SU-DHL-6 (cell line): ENCODE measurements at regions not wholly inside any gene's neighbourhood (a gene's known extent, or its start where the extent isn't known, plus 50 kb on each side); places are given as distances from the start of the nearest gene placed in this dataset.
A peak's percentile ranks its signal among the peaks of the same experiment; 100 is the strongest.

ENCODE experiments used
- H2AFZ ChIP-seq: fragments of 200-600 bp; sonication (generic); 2 replicates; pipeline ENCODE4 v1.6.1; 2014; ENCODE audit warnings: low read depth, mild to moderate bottlenecking, moderate library complexity, mixed read lengths, antibody characterized with exemption, low read length; ENCODE audit not compliant: severe bottlenecking
- H3F3A ChIP-seq: fragments of 200-600 bp; shearing (Covaris generic); 2 replicates; pipeline ENCODE4 v1.6.0; 2016; ENCODE audit warnings: antibody characterized with exemption, mild to moderate bottlenecking; ENCODE audit not compliant: insufficient read depth
- H3K27ac ChIP-seq: fragments of 200-600 bp; sonication (generic); 2 replicates; pipeline ENCODE4 v1.5.1; 2016; ENCODE audit warnings: low read depth, mild to moderate bottlenecking, low read length, moderate library complexity, mixed read lengths
- H3K27me3 ChIP-seq: fragments of 200-600 bp; sonication (generic), shearing (Covaris generic); 2 replicates; pipeline ENCODE4 v1.6.0; 2014; ENCODE audit warnings: mild to moderate bottlenecking, low read length
- H3K36me3 ChIP-seq: fragments of 200-600 bp; sonication (generic); 2 replicates; pipeline ENCODE4 v1.6.1; 2014; ENCODE audit warnings: mild to moderate bottlenecking, low read length, mixed read lengths
- H3K4me2 ChIP-seq: fragments of 300-600, 200-600 bp; shearing (Covaris generic), sonication (generic); 2 replicates; pipeline ENCODE4 v1.6.0; 2014; ENCODE audit warnings: low read length, low read depth, mild to moderate bottlenecking; ENCODE audit not compliant: poor library complexity, severe bottlenecking
- H3K4me3 ChIP-seq: fragments of 200-600 bp; sonication (generic); 2 replicates; pipeline ENCODE4 v1.5.1; 2014; ENCODE audit warnings: antibody characterized with exemption, low read length, mild to moderate bottlenecking, mixed read lengths; ENCODE audit not compliant: insufficient read depth, poor library complexity, severe bottlenecking
- H3K79me2 ChIP-seq: fragments of 200-600 bp; sonication (generic); 2 replicates; pipeline ENCODE4 v1.6.1; 2014; ENCODE audit warnings: mild to moderate bottlenecking, low read length, moderate library complexity; ENCODE audit not compliant: insufficient read depth
- H3K9ac ChIP-seq: fragments of 200-600 bp; sonication (generic); 2 replicates; pipeline ENCODE4 v1.7.0; 2014; ENCODE audit warnings: mild to moderate bottlenecking, low read length
- H3K9me2 ChIP-seq: fragments of 200-600 bp; sonication (generic); replicated peaks from 2 replicates; pipeline ENCODE4 v1.6.1; 2014; ENCODE audit warnings: low read length; ENCODE audit not compliant: insufficient read depth
- H3K9me3 ChIP-seq: fragments of 200-600 bp; sonication (generic); 2 replicates; pipeline ENCODE4 v1.6.1; 2014; ENCODE audit warnings: low read length, mixed read lengths; ENCODE audit not compliant: insufficient read depth
- H4K20me1 ChIP-seq: fragments of 200-600 bp; sonication (generic); 2 replicates; pipeline ENCODE4 v1.6.1; 2014; ENCODE audit warnings: low read depth, mild to moderate bottlenecking, antibody characterized with exemption, low read length, moderate library complexity, mixed read lengths
- CTCF ChIP-seq: fragments of 200-600 bp; sonication (generic); IDR thresholded peaks from one replicate; pipeline ENCODE4 v1.5.1; 2017; ENCODE audit warnings: antibody characterized with exemption, mild to moderate bottlenecking, low read length, moderate library complexity; ENCODE audit not compliant: insufficient read depth, poor library complexity, severe bottlenecking
- EZH2phosphoT487 ChIP-seq: fragments of 200-600 bp; sonication (generic), shearing (Covaris generic); conservative IDR thresholded peaks from 2 replicates; pipeline ENCODE4 v1.6.1; 2018; ENCODE audit warnings: mild to moderate bottlenecking, antibody characterized with exemption, low read length, moderate library complexity, mixed read lengths

GRCh38 chr6:66555082-66555481 lies 848.1 kb upstream of the EYS start:
- Histone ChIP-seq H3K27ac (no peak overlapping the region), H3K79me2 (no peaks in the 10 kb centered on the region), H3F3A (no peaks in the 10 kb centered on the region), H3K4me3 (no peak overlapping the region), H3K4me2 (no peak overlapping the region), H3K9me2 (no peaks in the 10 kb centered on the region), H3K9ac (no peak overlapping the region), H3K27me3 (no peaks in the 10 kb centered on the region), H3K36me3 (no peaks in the 10 kb centered on the region), H2AFZ (no peak overlapping the region), H4K20me1 (no peaks in the 10 kb centered on the region), H3K9me3 (peaks cover 10% of the 10 kb centered on the region; the same call in 1 of the 2 replicates)
- TF ChIP-seq CTCF (no peak), EZH2phosphoT487 (no peak)

GRCh38 chr6:66553441-66553840 lies 846.4 kb upstream of the EYS start:
- Histone ChIP-seq H3K4me2 (no peak overlapping the region), H3K9ac (no peak overlapping the region), H3K27me3 (no peaks in the 10 kb centered on the region), H3K79me2 (no peaks in the 10 kb centered on the region), H3K9me2 (no peaks in the 10 kb centered on the region), H3K9me3 (peaks cover 10% of the 10 kb centered on the region; the same call in 1 of the 2 replicates), H3K4me3 (no peak overlapping the region), H3F3A (no peaks in the 10 kb centered on the region), H4K20me1 (no peaks in the 10 kb centered on the region), H3K27ac (no peak overlapping the region), H3K36me3 (no peaks in the 10 kb centered on the region), H2AFZ (peak overlapping the region; percentile 2)
- TF ChIP-seq CTCF (no peak), EZH2phosphoT487 (no peak)

- H3F3A ChIP-seq = no peaks in the 10 kb centered on the region
- no peaks in the 10 kb centered on the region for H4K20me1 ChIP-seq
- H3K9me3 ChIP-seq = no peaks in the 10 kb centered on the region
- no peaks in the 10 kb centered on the region for H3K79me2 ChIP-seq
- no peak overlapping the region for H3K9ac ChIP-seq
- H3K4me2 ChIP-seq = no peak overlapping the region
- no peaks in the 10 kb centered on the region for H3K36me3 ChIP-seq
- H2AFZ ChIP-seq = no peak overlapping the region
- H3K27ac ChIP-seq = no peak overlapping the region
- no peak overlapping the region for H3K4me3 ChIP-seq
- no peaks in the 10 kb centered on the region for H3K9me2 ChIP-seq
- TF ChIP-seq CTCF (no peak), EZH2phosphoT487 (no peak)
- no peaks in the 10 kb centered on the region for H3K27me3 ChIP-seq
Measured at GRCh38 chr6:66538551-66539135, 831.6 kb upstream of the EYS start.
